Natural killer cell (primary cell): ENCODE measurements at regions not wholly inside any gene's neighbourhood (a gene's known extent, or its start where the extent isn't known, plus 50 kb on each side); places are given as distances from the start of the nearest gene placed in this dataset.

Source experiments
- ATAC-seq, 3 donors: fragments of 150-1000 bp in 2 of 3; fragments of 200-7000 bp in 1 of 3; cut with Tn5 transposase; 1 replicate in 1 of 3; 2 replicates in 2 of 3; pipeline ENCODE4 v1.10.0; 2021; ENCODE audit warnings: mild to moderate bottlenecking in 2 of 3, moderate library complexity in 2 of 3
- DNase-seq, 2 donors: peaks; one replicate each; pipeline versions ENCODE4 v3.0.0 to v3.0.0-alpha.2; 2013 to 2021; ENCODE audit warnings: mixed read lengths in 1 of 2
- H3K27ac ChIP-seq: one replicate; pipeline ENCODE4 v1.5.1; 2013; ENCODE audit warnings: mild to moderate bottlenecking, low read length
- H3K27me3 ChIP-seq: one replicate; pipeline ENCODE4 v1.6.1; 2013; ENCODE audit warnings: low read length; ENCODE audit not compliant: control insufficient read depth, insufficient read depth
- H3K36me3 ChIP-seq: one replicate; pipeline ENCODE4 v1.6.1; 2013; ENCODE audit warnings: low read length; ENCODE audit not compliant: control insufficient read depth, insufficient read depth
- H3K4me1 ChIP-seq: one replicate; pipeline ENCODE4 v1.6.1; 2013; ENCODE audit warnings: low read length; ENCODE audit not compliant: control insufficient read depth, insufficient read depth
- H3K4me3 ChIP-seq: one replicate; pipeline ENCODE4 v1.5.1; 2013; ENCODE audit warnings: low read length
- H3K9me3 ChIP-seq: one replicate; pipeline ENCODE4 v1.6.1; 2013; ENCODE audit warnings: low read length; ENCODE audit not compliant: control insufficient read depth, insufficient read depth
- H3K27ac Mint-ChIP-seq, 2 donors: one replicate each; pipeline ENCODE4 v1.8.0; 2022; ENCODE audit warnings: mild to moderate bottlenecking in 2 of 2, mixed read lengths in 2 of 2, moderate library complexity in 1 of 2
- H3K27me3 Mint-ChIP-seq, 2 donors: one replicate each; pipeline ENCODE4 v1.8.0; 2022; ENCODE audit warnings: low read depth in 2 of 2, mixed read lengths in 2 of 2
- H3K36me3 Mint-ChIP-seq: one replicate; pipeline ENCODE4 v1.8.0; 2022; ENCODE audit warnings: mixed read lengths
- H3K4me1 Mint-ChIP-seq, 2 donors: one replicate each; pipeline ENCODE4 v1.8.0; 2022; ENCODE audit warnings: mixed read lengths in 2 of 2
- H3K4me3 Mint-ChIP-seq: one replicate; pipeline ENCODE4 v1.8.0; 2022; ENCODE audit warnings: mild to moderate bottlenecking, moderate library complexity, mixed read lengths
- H3K9me3 Mint-ChIP-seq, 2 donors: one replicate each; pipeline ENCODE4 v1.8.0; 2022; ENCODE audit warnings: mixed read lengths in 2 of 2
- CTCF ChIP-seq: fragments of 200-600 bp; IDR thresholded peaks from one replicate; pipeline ENCODE4 v1.8.0; 2022; ENCODE audit warnings: antibody characterized with exemption
- WGBS: methylation state at CpG from one replicate; pipeline ENCODE4 v1.1.7; 2013; ENCODE audit warnings: missing lambda C conversion rate; ENCODE audit not compliant: insufficient coverage; 5-methylcytosine and 5-hydroxymethylcytosine counted together
- intact Hi-C: fragments of 100-400 bp; cut with micrococcal nuclease; formaldehyde crosslinking; loops from one replicate; pipeline ENCODE4 v1.14.2; 2022

DNA sequence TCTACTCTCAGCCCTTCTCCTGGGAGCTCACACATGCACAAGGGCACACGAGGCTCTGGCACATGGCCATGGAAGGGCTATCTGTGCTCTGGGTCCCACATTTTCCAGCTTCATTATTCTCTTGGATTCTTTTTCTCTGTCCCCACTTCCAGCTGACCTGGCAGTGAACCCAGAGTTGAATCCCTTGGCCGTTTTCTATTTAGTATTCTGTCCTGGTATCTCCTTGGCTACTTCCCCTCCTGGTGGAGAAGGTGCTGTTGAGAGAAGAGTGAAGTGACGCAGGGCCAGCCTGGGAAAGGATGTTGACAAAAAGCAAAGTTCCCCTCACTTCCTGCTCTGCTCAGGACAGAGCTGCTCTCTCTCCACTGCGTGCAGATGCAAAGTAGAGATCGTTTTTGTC lies 303.1 kb downstream of the IRS2 start:
- Mint-ChIP-seq H3K9me3 (no peaks in the 10 kb centered on the region), H3K27ac (no peak overlapping the region), H3K4me3 (no peak overlapping the region), H3K4me1 (no peaks in the 10 kb centered on the region), H3K27me3 (peaks cover 4 to 10% of the 10 kb centered on the region in 2 donors), H3K36me3 (no peaks in the 10 kb centered on the region)
- Histone ChIP-seq H3K27ac (no peak overlapping the region), H3K4me3 (no peak overlapping the region), H3K27me3 (no peaks in the 10 kb centered on the region), H3K4me1 (no peaks in the 10 kb centered on the region), H3K9me3 (no peaks in the 10 kb centered on the region), H3K36me3 (no peaks in the 10 kb centered on the region)
- intact Hi-C loops, result no loop called here
- no peak for TF ChIP-seq CTCF
- ATAC-seq (no peak), DNase-seq (no peak)
- WGBS, result 36% methylated on average over 5 of the region's 5 CpGs

GRCh38 chr13:109481040-109481439 lies 305.3 kb downstream of the IRS2 start:
- Histone ChIP-seq H3K27me3 (no peaks in the 10 kb centered on the region), H3K9me3 (no peaks in the 10 kb centered on the region), H3K4me3 (no peak overlapping the region), H3K36me3 (no peaks in the 10 kb centered on the region), H3K27ac (no peak overlapping the region), H3K4me1 (no peaks in the 10 kb centered on the region)
- intact Hi-C loops, result no loop called here
- Mint-ChIP-seq H3K4me3 (no peak overlapping the region), H3K27me3 (peaks cover 15 to 20% of the 10 kb centered on the region in 2 donors), H3K36me3 (no peaks in the 10 kb centered on the region), H3K27ac (no peak overlapping the region), H3K4me1 (peaks cover 0 to 4% of the 10 kb centered on the region in 2 donors), H3K9me3 (no peaks in the 10 kb centered on the region)
- DNase-seq (no peak), ATAC-seq (no peak)
- no peak for TF ChIP-seq CTCF
- 93% methylated on average over 7 of the region's 7 CpGs for WGBS

- H3K9me3 Mint-ChIP-seq, result no peaks in the 10 kb centered on the region
- Histone ChIP-seq H3K4me3 (no peak overlapping the region), H3K9me3 (no peaks in the 10 kb centered on the region), H3K27me3 (no peaks in the 10 kb centered on the region), H3K27ac (no peak overlapping the region), H3K36me3 (no peaks in the 10 kb centered on the region), H3K4me1 (no peaks in the 10 kb centered on the region)
- WGBS, result 92% methylated on average over 10 of the region's 11 CpGs
- no peak overlapping the region for H3K27ac Mint-ChIP-seq
- DNase-seq (no peak), ATAC-seq (no peak)
- TF ChIP-seq CTCF, result no peak
- no peaks in the 10 kb centered on the region for H3K36me3 Mint-ChIP-seq
- H3K4me1 Mint-ChIP-seq, result peaks cover 0 to 4% of the 10 kb centered on the region in 2 donors
- intact Hi-C loops, result no loop called here
- H3K4me3 Mint-ChIP-seq, result no peak overlapping the region
- peaks cover 14 to 21% of the 10 kb centered on the region in 2 donors for H3K27me3 Mint-ChIP-seq
Observed at GRCh38 chr13:109480011-109480955, 306.1 kb downstream of the IRS2 start.

DNA sequence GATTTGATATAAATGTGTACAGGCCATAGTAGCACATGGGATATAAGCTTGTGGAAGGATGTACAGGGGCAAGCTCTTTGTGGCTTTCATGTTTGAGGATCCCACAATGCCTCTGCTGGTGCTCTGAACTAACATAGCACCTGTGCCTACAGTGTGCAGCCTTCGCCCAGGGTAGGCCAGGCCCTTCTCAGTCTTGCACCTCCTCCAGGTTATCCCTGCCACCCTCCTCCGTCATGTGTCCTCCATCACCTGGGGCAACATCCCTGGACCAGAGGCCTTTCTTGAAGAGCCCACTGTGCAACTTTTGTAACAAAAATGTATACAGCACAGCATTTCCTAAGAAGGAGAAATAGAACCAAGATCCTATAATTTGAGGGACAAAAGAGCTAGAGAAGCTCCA lies 306.8 kb downstream of the IRS2 start:
- H3K9me3 Mint-ChIP-seq, result no peaks in the 10 kb centered on the region
- intact Hi-C loops, result no loop called here
- no peak for DNase-seq
- no peak for TF ChIP-seq CTCF
- no peaks in the 10 kb centered on the region for H3K36me3 Mint-ChIP-seq
- ATAC-seq, result no peak
- peaks cover 14 to 21% of the 10 kb centered on the region in 2 donors for H3K27me3 Mint-ChIP-seq
- 93% methylated on average over 2 of the region's 2 CpGs for WGBS
- H3K27ac Mint-ChIP-seq, result no peak overlapping the region
- Histone ChIP-seq H3K36me3 (no peaks in the 10 kb centered on the region), H3K27ac (no peak overlapping the region), H3K4me1 (no peaks in the 10 kb centered on the region), H3K27me3 (no peaks in the 10 kb centered on the region), H3K9me3 (no peaks in the 10 kb centered on the region), H3K4me3 (no peak overlapping the region)
- H3K4me1 Mint-ChIP-seq, result peaks cover 0 to 4% of the 10 kb centered on the region in 2 donors
- no peak overlapping the region for H3K4me3 Mint-ChIP-seq
